ENCODE measurements at regions not wholly inside any gene's neighbourhood (a gene's known extent, or its start where the extent isn't known, plus 50 kb on each side); places are given as distances from the start of the nearest gene placed in this dataset.

DNA sequence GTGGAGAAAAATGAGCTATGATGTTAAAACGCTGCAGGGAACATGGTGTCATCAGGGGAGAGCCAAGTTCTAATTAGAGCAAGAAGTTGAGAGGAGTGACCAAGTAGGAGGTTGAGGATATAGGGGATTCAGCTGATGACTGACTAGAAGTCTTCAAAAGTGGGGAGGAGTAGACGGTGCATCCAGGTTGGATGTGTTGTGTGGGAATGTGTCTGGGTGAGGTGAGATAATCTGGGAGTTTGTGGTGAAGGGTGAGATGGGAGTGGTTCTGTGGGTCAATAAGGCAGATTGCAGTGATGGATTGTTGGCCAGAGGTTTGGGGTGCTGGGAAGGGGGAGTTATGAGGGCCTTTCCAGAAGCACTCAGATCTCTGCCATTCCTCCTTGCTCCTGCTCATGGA lies 72.0 kb upstream of the IRF2BP2 start:
- ChIA-PET POLR2A (interaction anchor here (0.7 to 0.8 kb wide), 2 partner anchors 9 to 48 kb away, joined by 3 to 4 read pairs; no protein-coding TSS in a partner anchor), CTCF (no interaction called here)
- no peak for ATAC-seq (ENCODE audit: low read depth)
- Mint-ChIP-seq H3K36me3 (ENCODE audit: low read depth) (peaks cover 2% of the 10 kb centered on the region), H3K27ac (no peak overlapping the region), H3K9me3 (peaks cover 6% of the 10 kb centered on the region), H3K27me3 (no peaks in the 10 kb centered on the region), H3K4me1 (no peaks in the 10 kb centered on the region), H3K4me3 (no peak overlapping the region)
- DNase-seq: no peak
- no peak for TF ChIP-seq CTCF (IDR thresholded peaks at IDR 0.05)
- intact Hi-C loops (cut with micrococcal nuclease): no loop called here

GRCh38 chr1:234681065-234681464 lies 71.1 kb upstream of the IRF2BP2 start:
- ATAC-seq (ENCODE audit: low read depth): no peak
- intact Hi-C loops (cut with micrococcal nuclease): no loop called here
- TF ChIP-seq CTCF (IDR thresholded peaks at IDR 0.05): no peak

DNA sequence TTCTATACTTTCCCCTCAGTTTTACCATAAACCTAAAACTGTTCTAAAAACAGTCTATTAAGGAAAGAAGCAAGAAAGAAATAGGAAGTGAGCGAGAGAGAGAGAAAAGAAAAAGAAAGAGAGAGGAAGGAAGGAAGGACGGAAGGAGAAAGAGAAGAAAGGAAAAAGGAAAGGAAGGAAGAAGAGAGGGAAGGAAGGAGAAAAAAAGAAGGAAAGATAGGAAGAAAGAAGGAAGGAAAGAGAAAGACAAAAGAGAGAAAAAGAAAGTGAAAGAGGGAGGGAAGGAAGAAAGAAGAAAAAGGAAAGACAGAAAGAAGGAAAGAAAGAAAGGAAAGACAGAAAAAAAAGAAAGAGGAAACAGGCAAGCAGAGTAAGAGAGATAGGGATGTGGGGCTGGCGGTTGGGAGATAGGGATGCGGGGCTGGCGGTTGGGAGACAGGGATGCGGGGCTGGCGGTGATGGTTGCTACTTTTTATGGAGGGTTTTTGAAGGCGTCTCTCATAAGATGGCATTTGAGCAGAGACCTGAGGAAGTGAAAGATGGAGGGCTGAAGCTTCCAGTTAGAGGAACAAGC lies 70.4 kb upstream of the IRF2BP2 start:
- H3K36me3 Mint-ChIP-seq (ENCODE audit: low read depth): no peaks in the 10 kb centered on the region
- intact Hi-C loops (cut with micrococcal nuclease): no loop called here
- no peak overlapping the region for H3K4me3 Mint-ChIP-seq
- H3K4me1 Mint-ChIP-seq: peaks cover 9% of the 10 kb centered on the region
- no peak overlapping the region for H3K27ac Mint-ChIP-seq
- DNase-seq: no peak
- no peak for ATAC-seq (ENCODE audit: low read depth)
- no peaks in the 10 kb centered on the region for H3K27me3 Mint-ChIP-seq
- TF ChIP-seq CTCF (IDR thresholded peaks at IDR 0.05): no peak
- H3K9me3 Mint-ChIP-seq: no peaks in the 10 kb centered on the region
- POLR2A ChIA-PET: no interaction called here
- CTCF ChIA-PET: no interaction called here

More at GRCh38 chr1:234681065-234681464, 71.1 kb upstream of the IRF2BP2 start:
- H3K9me3 Mint-ChIP-seq: peaks cover 6% of the 10 kb centered on the region
- H3K4me1 Mint-ChIP-seq: peaks cover 5% of the 10 kb centered on the region
- no peak overlapping the region for H3K27ac Mint-ChIP-seq
- CTCF ChIA-PET: no interaction called here
- POLR2A ChIA-PET: interaction anchor here (0.7 to 0.8 kb wide), 2 partner anchors 10 to 49 kb away, joined by 3 to 4 read pairs; no protein-coding TSS in a partner anchor
- no peak for DNase-seq
- no peak overlapping the region for H3K4me3 Mint-ChIP-seq
- peaks cover 2% of the 10 kb centered on the region for H3K36me3 Mint-ChIP-seq (ENCODE audit: low read depth)
- H3K27me3 Mint-ChIP-seq: no peaks in the 10 kb centered on the region

DNA sequence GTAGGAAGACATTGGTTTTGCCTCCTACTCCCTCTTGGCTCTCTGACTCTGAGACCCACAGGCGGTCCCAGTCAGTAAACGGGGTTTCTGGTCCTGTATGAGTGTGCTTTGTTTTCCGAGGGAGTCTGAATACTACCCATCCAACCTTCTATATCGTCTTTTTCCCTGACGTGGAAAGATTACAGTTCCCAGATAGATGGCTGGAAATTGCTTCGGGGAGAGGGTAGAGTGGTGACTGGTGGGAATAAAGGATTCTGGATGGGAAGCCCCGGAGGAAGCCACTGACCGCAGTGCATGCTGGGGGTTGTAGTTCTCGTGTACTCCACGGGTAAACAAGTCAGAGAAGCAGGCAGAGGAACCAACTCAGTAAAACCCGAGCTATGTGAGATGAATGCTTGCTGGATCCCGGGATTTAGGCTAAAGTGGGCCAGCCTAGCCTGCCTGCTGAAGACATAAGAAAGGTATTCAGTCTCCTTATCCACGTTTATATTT lies 66.2 kb upstream of the IRF2BP2 start:
- ChIA-PET POLR2A (interaction anchor here (1.1 kb wide), 1 partner anchor 64 kb away, joined by 4 read pairs; no protein-coding TSS in a partner anchor), CTCF (no interaction called here)
- intact Hi-C loops (cut with micrococcal nuclease): loop anchor here (2.0 to 5.0 kb wide), 2 partner anchors 51 to 63 kb away; no protein-coding TSS in a partner anchor
- no peaks in the 10 kb centered on the region for H3K36me3 Mint-ChIP-seq (ENCODE audit: low read depth)
- peak overlapping the region; percentile 87 for H3K4me3 Mint-ChIP-seq
- no peak for TF ChIP-seq CTCF (IDR thresholded peaks at IDR 0.05)
- H3K9me3 Mint-ChIP-seq: no peaks in the 10 kb centered on the region
- peak overlapping the region; percentile 54 for H3K27ac Mint-ChIP-seq
- DNase-seq: peak; percentile 41
- ATAC-seq (ENCODE audit: low read depth): peak; percentile 92
- H3K27me3 Mint-ChIP-seq: no peaks in the 10 kb centered on the region
- peaks cover 14% of the 10 kb centered on the region for H3K4me1 Mint-ChIP-seq

- POLR2A ChIA-PET: no interaction called here
- Mint-ChIP-seq H3K27ac (peak overlapping the region; percentile 19), H3K9me3 (no peaks in the 10 kb centered on the region), H3K27me3 (no peaks in the 10 kb centered on the region), H3K4me1 (peaks cover 16% of the 10 kb centered on the region), H3K36me3 (ENCODE audit: low read depth) (no peaks in the 10 kb centered on the region), H3K4me3 (peak overlapping the region; percentile 87)
- intact Hi-C loops (cut with micrococcal nuclease): loop anchor here (5.0 kb wide), 1 partner anchor 52 kb away; no protein-coding TSS in a partner anchor
- ATAC-seq (ENCODE audit: low read depth): no peak
- CTCF ChIA-PET: no interaction called here
- no peak for TF ChIP-seq CTCF (IDR thresholded peaks at IDR 0.05)
- no peak for DNase-seq
Observed at GRCh38 chr1:234675572-234675971, 65.6 kb upstream of the IRF2BP2 start.
